ENCODE measurements at regions not wholly inside any gene's neighbourhood (a gene's known extent, or its start where the extent isn't known, plus 50 kb on each side); places are given as distances from the start of the nearest gene placed in this dataset.

- TF ChIP-seq EZH2phosphoT487 (IDR thresholded peaks at IDR 0.05; ENCODE audit: borderline replicate concordance, low read length): no peak
- TF ChIP-seq CTCF (IDR thresholded peaks at IDR 0.05; ENCODE audit: low read depth, low read length, poor library complexity, severe bottlenecking): no peak
Measured at GRCh38 chr13:88395804-88396203, 724.6 kb downstream of the SLITRK5 start.
